ENCODE measurements at regions not wholly inside any gene's neighbourhood (a gene's known extent, or its start where the extent isn't known, plus 50 kb on each side); places are given as distances from the start of the nearest gene placed in this dataset.

- no peaks in the 10 kb centered on the region for H3K79me2 ChIP-seq (ENCODE audit: insufficient read depth, low read length)
- peak overlapping the region in 2 of 7 donors; percentile 17 to 43 for H3K27ac Mint-ChIP-seq
- DNase-seq = no peak
- no peaks in the 10 kb centered on the region for H4K20me1 ChIP-seq (ENCODE audit: insufficient read depth, low read length)
- H3K36me3 ChIP-seq (replicated peaks in 1 of 2; ENCODE audit: control insufficient read depth in 1 of 2, insufficient read depth in 2 of 2, low read length in 2 of 2) = no peaks in the 10 kb centered on the region
- intact Hi-C loops (cut with micrococcal nuclease) = no loop called here
- no peaks in the 10 kb centered on the region for H3K9me3 Mint-ChIP-seq
- no peak overlapping the region for H3K9ac ChIP-seq (ENCODE audit: insufficient read depth, low read length, poor library complexity, severe bottlenecking)
- H3K9me3 ChIP-seq (replicated peaks in 1 of 2; ENCODE audit: control insufficient read depth in 1 of 2, insufficient read depth in 1 of 2, low read length in 2 of 2) = no peaks in the 10 kb centered on the region
- no peak overlapping the region for H3K4me2 ChIP-seq (replicated peaks; ENCODE audit: extremely low read depth, low read length, poor library complexity, severe bottlenecking)
- no peak overlapping the region for H3K4me3 Mint-ChIP-seq
- peaks cover 4 to 19% (median 5%) of the 10 kb centered on the region in 3 donors for H3K27me3 Mint-ChIP-seq (ENCODE audit: low read depth in 3 of 3)
- H3K36me3 Mint-ChIP-seq = no peaks in the 10 kb centered on the region
- H2AFZ ChIP-seq (ENCODE audit: insufficient read depth, low read depth, low read length, poor library complexity, severe bottlenecking) = no peak overlapping the region
- H3K27me3 ChIP-seq (ENCODE audit: control insufficient read depth in 2 of 2, insufficient read depth in 2 of 2, low read length in 2 of 2) = no peaks in the 10 kb centered on the region
- H3K4me1 ChIP-seq (ENCODE audit: control insufficient read depth in 1 of 2, insufficient read depth in 2 of 2, low read length in 2 of 2) = no peaks in the 10 kb centered on the region
- no peak overlapping the region for H3K27ac ChIP-seq (ENCODE audit: low read depth in 1 of 2, low read length in 2 of 2)
- no peak overlapping the region for H3K4me3 ChIP-seq (replicated peaks in 1 of 3; ENCODE audit: low read depth in 2 of 3, low read length in 3 of 3)
- no peak for TF ChIP-seq CTCF (IDR thresholded peaks at IDR 0.05)
- WGBS (ENCODE audit: insufficient coverage) = 100% methylated on average over 7 of the region's 11 CpGs
- H3K4me1 Mint-ChIP-seq = no peaks in the 10 kb centered on the region
Observed at GRCh38 chr10:44028384-44029137, 356.3 kb downstream of the CXCL12 start.

- H3K9me3 ChIP-seq (replicated peaks in 1 of 2; ENCODE audit: control insufficient read depth in 1 of 2, insufficient read depth in 1 of 2, low read length in 2 of 2) = no peaks in the 10 kb centered on the region
- H3K4me1 Mint-ChIP-seq = no peaks in the 10 kb centered on the region
- no peaks in the 10 kb centered on the region for H3K36me3 ChIP-seq (replicated peaks in 1 of 2; ENCODE audit: control insufficient read depth in 1 of 2, insufficient read depth in 2 of 2, low read length in 2 of 2)
- H3K27ac Mint-ChIP-seq = no peak overlapping the region
- H3K36me3 Mint-ChIP-seq = no peaks in the 10 kb centered on the region
- no peak overlapping the region for H3K4me3 ChIP-seq (replicated peaks in 1 of 3; ENCODE audit: low read depth in 2 of 3, low read length in 3 of 3)
- no peaks in the 10 kb centered on the region for H4K20me1 ChIP-seq (ENCODE audit: insufficient read depth, low read length)
- H3K4me1 ChIP-seq (ENCODE audit: control insufficient read depth in 1 of 2, insufficient read depth in 2 of 2, low read length in 2 of 2) = no peaks in the 10 kb centered on the region
- intact Hi-C loops (cut with micrococcal nuclease) = no loop called here
- peaks cover 0 to 7% (median 0%) of the 10 kb centered on the region in 7 donors for H3K9me3 Mint-ChIP-seq
- H3K27ac ChIP-seq (ENCODE audit: low read depth in 1 of 2, low read length in 2 of 2) = no peak overlapping the region
- 87% methylated on average over 2 of the region's 6 CpGs for WGBS (ENCODE audit: insufficient coverage)
- no peak overlapping the region for H3K4me2 ChIP-seq (replicated peaks; ENCODE audit: extremely low read depth, low read length, poor library complexity, severe bottlenecking)
- peaks cover 4 to 15% (median 5%) of the 10 kb centered on the region in 3 donors for H3K27me3 Mint-ChIP-seq (ENCODE audit: low read depth in 3 of 3)
- H2AFZ ChIP-seq (ENCODE audit: insufficient read depth, low read depth, low read length, poor library complexity, severe bottlenecking) = no peak overlapping the region
- H3K27me3 ChIP-seq (ENCODE audit: control insufficient read depth in 2 of 2, insufficient read depth in 2 of 2, low read length in 2 of 2) = no peaks in the 10 kb centered on the region
- no peak overlapping the region for H3K4me3 Mint-ChIP-seq
- H3K79me2 ChIP-seq (ENCODE audit: insufficient read depth, low read length) = no peaks in the 10 kb centered on the region
- no peak for TF ChIP-seq CTCF (IDR thresholded peaks at IDR 0.05)
- DNase-seq = no peak
- no peak overlapping the region for H3K9ac ChIP-seq (ENCODE audit: insufficient read depth, low read length, poor library complexity, severe bottlenecking)
Observed at GRCh38 chr10:44024356-44025116, 360.4 kb downstream of the CXCL12 start.
